Stimulated activated CD4-positive, alpha-beta T cell treated with anti-CD3 and anti-CD28 coated beads, Interleukin-2, amount 100 ng/mL, for 24 hours (primary cell): ENCODE measurements at regions not wholly inside any gene's neighbourhood (a gene's known extent, or its start where the extent isn't known, plus 50 kb on each side); places are given as distances from the start of the nearest gene placed in this dataset.

ENCODE experiments used
- DNase-seq, 2 donors: peaks; one replicate each; pipeline ENCODE4 v3.0.0-alpha.2; 2020

GRCh38 chr20:12023194-12023795 lies 105.6 kb downstream of the BTBD3 start:
- DNase-seq: no peak

- DNase-seq: no peak
Observed at GRCh38 chr20:12028771-12029170, 111.1 kb downstream of the BTBD3 start.

DNA sequence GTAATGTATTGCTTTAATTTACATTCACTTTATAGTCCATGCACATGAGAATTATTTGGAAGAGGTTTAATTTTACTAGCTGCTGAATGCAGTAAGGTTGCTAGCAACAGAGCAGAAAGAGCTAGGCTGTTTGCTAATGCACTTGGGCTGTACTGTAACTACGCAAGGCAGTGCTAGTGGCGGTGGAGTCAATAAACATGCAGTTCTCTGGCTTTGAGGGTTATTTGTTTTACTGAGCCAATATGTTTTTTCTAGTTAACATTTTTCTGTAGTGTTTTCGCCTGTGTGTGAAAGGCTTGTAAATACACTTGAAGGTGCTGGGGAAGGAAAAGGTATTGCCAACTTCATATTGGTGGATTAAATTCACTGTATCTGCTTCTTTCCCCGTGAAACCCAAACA lies 112.8 kb downstream of the BTBD3 start:
- DNase-seq: no peak

DNA sequence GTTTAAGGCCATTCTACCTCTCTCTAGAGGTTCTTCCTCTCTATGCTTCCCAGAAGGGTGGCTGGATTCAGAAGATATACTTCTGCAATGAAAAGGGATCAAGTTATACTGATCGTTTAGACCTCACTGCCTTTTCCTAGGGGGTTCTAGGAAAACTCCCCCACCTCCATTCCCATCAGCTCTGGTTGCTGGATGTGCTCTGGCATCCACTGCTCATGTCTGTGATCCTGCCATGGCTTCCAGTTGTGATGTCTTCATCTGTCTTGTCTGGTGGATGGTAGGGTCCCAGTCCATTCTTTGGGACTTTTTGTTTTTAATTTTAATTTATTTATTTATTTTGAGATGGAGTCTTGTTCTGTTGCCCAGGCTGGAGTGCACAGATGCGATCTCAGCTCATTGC lies 118.4 kb downstream of the BTBD3 start:
- no peak for DNase-seq

DNA sequence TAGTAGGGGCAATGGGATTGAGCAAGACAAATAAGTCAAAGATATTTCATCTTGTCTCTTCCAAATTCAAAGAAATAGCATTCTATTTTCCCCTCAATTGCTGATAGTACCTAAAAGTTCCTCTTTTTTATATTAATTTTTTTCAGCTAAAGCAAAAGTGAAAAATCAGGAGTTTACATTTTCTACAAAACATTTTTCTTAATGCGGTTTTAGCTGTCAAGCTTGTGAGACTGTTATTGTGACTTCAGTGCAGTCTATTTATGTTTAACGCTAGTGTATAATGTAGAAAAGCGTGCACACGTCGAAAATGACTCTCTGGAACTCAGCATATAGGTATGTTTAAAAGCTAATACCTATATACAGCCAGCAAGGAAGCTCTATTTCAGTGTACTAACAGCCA lies 119.8 kb downstream of the BTBD3 start:
- DNase-seq: no peak

DNA sequence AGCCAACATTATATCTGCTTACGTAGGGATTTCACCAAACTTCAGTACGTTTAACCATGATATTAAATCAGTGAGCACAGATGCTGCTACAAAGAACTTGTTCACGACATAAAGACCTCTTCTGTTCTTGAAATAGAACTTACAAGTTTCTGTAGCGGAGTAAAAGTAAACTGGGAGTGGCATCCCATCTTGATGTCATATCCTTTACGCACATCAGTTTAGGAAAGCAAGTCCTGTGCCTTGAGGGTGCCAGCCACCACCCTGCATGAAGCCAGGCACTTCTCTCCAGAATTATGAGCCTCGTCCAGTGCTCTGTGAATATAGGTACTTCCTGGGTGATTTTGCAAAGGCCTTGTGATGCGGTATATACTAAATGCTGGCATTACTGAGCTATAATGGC lies 122.6 kb downstream of the BTBD3 start:
- no peak for DNase-seq

DNA sequence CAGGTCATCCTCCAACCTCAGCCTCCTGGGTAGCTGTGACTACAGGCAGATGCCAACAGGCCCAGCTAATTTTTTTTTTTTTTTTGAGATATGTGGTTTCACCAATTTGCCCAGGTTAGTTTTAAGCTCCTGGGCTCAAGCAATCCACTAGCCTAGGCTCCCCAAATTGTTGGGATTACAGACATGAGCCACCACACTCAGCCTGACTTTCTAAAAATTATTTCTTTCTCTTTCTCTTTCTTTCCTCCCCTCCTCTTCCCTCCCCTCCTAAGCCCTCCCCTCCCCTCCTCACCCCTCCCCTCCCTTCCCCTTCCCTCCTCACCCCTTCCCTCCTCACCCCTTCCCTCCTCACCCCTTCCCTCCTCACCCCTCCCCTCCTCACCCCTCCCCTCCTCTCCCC lies 127.3 kb downstream of the BTBD3 start:
- DNase-seq: no peak

GRCh38 chr20:12047838-12048432 lies 130.2 kb downstream of the BTBD3 start:
- DNase-seq: no peak

- DNase-seq: no peak
Observed at GRCh38 chr20:12049125-12049524, 131.4 kb downstream of the BTBD3 start.

DNA sequence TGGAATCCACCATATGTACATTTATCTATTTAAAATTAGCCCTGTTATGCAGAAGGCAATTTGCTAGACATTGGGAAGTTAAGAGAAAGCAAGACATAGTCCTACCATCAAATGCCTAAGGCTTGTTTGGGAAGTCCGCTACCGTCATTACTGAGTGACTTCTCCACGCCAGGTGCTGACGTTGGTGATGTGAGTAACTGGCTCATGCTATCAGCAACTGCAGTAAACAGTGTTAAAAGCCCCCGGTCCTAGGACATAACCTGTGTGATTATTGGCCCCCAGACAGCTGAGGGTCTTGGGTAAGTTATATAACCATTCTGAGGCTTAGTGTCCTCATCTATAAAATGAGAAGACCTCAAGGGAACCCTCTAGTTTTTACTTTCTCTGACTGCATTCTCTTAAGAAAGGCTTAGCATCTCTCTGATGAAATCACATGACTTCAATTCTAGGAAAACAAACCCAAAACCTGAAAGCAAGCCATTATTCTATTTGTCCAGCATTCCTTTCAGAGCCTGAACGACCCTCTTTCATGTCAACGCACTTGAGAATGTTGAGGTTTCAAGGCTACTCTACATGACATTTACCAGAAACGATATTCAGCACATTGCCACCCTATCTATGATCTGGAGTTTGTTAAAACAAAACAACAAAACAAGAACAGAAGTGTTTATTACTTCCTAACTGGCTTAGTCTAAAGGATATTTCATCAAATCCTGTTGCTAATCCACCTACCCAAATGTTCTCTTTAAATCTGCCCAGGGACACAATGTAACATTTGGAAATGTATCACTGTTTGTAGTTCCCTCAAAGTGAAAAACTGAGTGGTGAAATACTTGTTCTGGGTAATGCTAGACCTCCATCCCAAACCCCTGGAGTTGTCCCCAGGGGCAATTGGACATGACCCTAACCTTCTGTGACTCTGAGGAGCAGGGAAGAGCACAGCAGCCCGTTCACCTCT lies 133.8 kb downstream of the BTBD3 start:
- DNase-seq: no peak

DNA sequence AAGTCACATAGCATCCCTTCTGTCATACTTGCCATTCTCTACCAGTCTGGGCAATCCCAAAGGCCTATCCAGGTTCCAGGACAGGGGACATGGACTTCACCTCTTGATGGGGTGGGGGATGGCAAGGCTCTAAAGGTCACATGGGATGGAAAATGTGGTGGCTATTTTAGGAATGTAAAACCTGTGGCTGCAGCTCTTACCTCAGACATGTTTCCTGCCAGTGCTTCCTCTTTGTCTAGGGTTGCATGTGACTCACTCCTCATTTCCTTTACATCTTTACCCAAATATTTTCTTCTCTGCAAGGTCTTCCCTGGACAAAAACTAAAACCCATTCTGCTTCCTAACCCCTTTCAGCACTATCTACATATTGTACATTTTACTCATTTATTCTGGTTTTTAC lies 135.7 kb downstream of the BTBD3 start:
- DNase-seq: no peak

DNA sequence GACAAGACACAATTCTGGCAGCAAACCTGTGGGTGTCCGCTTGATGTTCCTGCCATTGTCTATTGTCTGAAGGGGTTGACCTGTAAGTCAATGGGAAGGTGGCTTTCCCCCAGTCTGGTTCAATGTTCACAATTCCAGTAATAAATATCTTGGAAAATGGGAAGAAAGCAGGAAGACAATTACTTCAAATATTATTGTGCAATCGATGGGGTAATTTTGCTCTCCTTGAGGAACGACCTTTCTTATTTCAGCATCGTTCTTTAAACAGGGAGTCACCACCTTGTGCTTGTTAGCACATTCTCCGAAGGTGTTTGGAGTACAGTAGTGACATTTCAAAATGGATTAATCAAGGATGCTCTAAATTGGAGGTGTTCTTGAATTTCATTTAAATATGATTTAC lies 136.9 kb downstream of the BTBD3 start:
- DNase-seq: no peak

DNA sequence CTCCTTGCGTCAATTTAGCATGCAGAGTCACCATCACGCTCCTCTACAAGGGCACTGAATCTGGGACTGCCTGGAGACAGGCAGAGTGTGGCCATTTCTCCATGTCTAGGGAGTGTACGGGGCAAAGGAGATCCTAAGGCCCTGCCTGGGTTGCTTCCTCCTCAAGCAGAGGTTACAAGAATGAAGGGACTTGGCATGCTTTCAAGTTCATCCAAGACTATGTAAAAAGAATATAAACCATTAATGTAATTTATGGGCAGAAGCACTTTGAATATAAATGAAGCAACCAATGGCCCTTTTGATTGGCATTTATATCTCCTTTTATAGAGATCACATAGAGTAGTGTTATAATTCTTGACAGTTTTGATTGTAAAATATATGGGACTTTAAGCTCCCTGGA lies 137.5 kb downstream of the BTBD3 start:
- DNase-seq: no peak

DNA sequence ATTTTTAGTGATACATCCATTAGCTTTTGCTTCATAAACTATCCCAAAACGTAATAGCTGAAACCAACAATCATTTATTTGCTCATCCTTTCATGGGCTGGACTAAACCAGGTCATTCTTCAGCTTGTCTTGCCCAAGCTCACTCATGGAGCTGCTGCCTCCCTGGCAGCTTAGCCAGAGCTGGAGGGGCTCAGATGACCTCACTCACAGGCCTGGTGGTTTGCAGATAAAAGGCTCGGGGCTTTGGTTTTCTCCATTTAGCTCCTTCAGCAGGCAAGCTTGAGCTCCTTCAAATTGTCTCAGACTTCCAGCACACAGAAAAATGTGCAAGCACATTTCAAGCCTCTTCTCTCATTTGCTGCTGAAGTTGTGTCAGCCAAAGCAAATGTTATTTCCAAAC lies 139.1 kb downstream of the BTBD3 start:
- DNase-seq: no peak

DNA sequence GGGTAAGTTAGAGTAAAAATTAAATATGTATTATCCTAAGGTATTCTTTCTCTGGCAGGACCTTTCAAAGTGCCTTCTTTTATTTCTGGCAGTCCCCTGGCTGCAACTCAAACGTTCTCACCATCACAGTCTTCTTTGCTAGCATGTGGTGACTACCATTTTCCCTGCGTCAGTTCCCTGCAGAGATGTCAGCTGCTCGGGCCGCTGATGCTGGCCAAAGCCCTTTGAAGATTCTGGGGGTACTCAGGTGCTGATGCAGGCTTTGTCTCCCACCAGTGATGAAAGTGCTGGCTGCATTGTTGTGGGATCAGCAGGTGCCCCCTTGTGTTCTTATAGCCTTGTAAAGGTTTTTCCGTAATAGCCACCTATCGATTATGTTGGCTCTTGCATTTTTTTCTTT lies 140.1 kb downstream of the BTBD3 start:
- no peak for DNase-seq

DNA sequence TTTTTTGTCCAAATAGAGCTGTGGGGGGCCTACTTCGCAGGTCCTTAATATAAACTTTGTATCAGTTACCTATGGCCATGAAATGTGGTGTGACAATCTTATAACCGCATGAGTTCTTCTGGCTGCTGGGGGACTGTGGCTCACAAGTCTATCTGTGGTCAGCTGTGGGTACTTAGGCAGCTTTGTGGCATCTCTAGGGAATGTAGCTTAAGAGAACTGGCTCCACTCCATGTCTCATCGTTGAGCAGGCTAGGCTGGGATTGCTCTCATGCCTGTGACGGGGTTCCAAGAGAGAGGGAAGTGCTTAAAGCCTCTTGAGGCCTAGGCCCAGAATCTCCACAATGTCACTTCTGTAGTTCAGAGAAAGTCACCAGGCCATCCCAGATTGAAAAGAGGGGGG lies 140.5 kb downstream of the BTBD3 start:
- DNase-seq: no peak

DNA sequence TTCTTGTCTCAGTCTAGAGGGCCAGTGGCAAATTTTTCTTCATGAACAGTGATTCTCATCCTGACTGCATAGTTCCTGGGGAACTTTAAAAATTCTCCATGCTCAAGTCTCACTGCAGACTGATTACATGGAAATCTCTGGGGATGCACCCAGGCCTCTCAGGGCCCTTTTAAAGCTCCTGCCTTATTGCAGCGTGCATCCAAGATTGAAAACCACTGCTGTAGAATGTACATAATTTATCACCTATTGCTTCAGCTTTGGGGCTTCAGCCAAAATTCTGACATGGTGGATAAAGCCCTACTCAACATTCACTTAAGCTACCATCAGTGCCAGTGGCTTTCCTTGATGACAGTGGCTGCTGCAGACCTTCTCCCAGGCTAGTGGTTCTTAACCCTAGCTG lies 143.8 kb downstream of the BTBD3 start:
- no peak for DNase-seq

GRCh38 chr20:12063106-12063684 lies 145.5 kb downstream of the BTBD3 start:
- DNase-seq: no peak

DNA sequence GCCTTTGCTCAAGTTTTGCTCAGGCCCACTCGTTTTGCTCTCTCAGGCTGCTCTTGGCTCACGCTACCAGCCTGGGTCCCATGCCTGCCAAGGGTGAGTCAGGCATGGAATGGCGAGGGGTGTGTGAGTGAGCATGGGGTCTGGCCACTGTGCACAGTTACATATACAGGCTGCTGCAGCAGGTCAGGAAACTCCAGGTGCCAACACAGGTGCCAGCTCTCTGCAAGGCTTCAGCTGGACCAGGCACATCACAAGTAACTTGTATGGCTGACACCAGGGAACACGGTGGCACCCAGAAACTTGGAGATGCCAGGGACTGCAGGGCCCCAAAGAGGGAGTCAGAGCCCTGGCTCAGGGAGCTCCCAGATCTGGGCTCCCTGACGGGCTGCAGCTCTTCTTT lies 146.8 kb downstream of the BTBD3 start:
- no peak for DNase-seq

- DNase-seq: no peak
Observed at GRCh38 chr20:12067686-12068085, 150.0 kb downstream of the BTBD3 start.

DNA sequence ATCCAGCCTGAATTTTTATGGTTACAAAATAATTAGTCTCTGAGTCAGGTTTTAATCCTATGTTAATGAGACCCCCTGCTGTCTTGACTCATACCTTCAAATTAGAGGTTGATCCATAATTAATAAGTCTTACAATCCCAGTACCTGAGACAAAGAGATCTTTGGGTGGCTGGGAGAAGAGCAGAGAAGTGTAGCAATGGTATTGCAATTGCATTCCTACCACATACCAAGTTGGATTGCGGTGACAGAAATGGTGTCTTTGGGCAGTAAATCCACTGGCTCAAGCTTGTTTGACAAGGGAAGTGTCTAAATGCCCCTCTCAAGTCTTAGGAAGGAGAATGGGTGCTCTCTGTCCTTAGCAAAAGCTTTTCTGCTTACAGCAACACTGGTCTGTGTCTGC lies 150.4 kb downstream of the BTBD3 start:
- DNase-seq: no peak

DNA sequence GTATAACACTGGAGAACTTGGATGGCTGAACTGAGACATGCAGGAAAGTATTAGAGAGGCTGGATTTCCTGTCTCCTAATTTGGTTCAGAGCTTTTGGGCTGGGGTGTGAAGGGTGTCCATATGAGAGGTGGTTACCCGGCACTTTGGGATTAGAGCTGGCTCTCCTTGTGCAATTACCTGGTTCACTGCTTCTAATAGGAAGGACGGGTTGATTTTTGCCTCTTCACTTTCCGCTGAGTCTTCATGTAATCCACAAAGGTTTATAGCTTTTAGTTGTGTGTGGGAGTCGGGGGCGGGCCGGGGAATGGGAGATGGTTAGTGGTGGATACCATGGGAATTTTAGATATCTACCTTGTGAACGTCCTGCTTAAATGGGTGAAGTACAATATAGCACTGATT lies 151.5 kb downstream of the BTBD3 start:
- DNase-seq: no peak

DNA sequence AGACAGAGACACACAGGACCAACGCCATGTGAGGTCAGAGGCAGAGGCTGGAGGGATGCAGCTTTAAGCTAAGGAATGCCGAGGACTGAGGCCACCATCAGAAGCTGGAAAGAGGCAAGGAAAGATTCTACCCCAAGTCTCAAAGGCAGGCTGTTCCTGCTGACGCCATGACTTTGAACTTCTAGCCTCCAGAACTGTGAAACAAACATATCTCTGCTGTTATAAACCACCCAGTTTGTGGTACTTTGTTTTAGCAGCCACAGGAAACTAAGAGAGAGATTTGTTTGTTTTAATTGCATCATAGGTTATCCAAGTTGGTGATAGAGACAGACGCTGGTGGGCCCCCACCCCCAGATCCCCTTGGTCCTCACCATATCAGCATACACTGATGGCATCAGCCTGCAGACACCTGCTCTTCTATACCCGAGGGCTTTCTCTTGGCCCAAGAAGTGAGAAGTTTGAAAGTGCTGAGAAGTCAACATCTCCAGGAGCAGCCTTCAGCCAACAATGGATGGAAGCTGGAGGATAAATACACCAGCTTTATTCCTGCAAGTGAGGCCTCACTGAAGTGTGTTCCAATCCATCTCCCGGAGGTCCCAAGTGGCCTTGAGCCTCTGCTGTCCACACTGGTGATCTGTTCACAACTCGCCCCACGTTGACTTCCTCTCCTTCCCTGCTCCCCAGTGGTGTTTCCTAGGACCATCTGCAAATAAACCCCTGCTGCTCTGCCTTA lies 154.7 kb downstream of the BTBD3 start:
- DNase-seq: no peak
